ENCODE measurements at regions not wholly inside any gene's neighbourhood (a gene's known extent, or its start where the extent isn't known, plus 50 kb on each side); places are given as distances from the start of the nearest gene placed in this dataset.

- CTCF ChIA-PET = no interaction called here
- Histone ChIP-seq H3K27me3 (ENCODE audit: control insufficient read depth in 2 of 2, insufficient read depth in 2 of 2, low read length in 2 of 2) (no peaks in the 10 kb centered on the region), H2AFZ (ENCODE audit: low read depth, low read length) (no peak overlapping the region), H3K9me3 (replicated peaks; ENCODE audit: control insufficient read depth, insufficient read depth, low read length) (no peaks in the 10 kb centered on the region), H3K27ac (ENCODE audit: insufficient read depth, low read depth, low read length) (no peak overlapping the region), H3K36me3 (ENCODE audit: control insufficient read depth in 2 of 2, extremely low read depth in 1 of 2, insufficient read depth in 2 of 2, low read length in 2 of 2) (no peaks in the 10 kb centered on the region), H3K79me2 (ENCODE audit: control insufficient read depth, insufficient read depth, low read length) (no peaks in the 10 kb centered on the region), H3K4me2 (ENCODE audit: insufficient read depth, low read length) (no peak overlapping the region), H4K20me1 (replicated peaks; ENCODE audit: control insufficient read depth, extremely low read depth, insufficient read depth, low read length) (no peaks in the 10 kb centered on the region), H3K9me1 (replicated peaks; ENCODE audit: control insufficient read depth, extremely low read depth, insufficient read depth, low read length) (no peaks in the 10 kb centered on the region), H3K4me1 (ENCODE audit: control insufficient read depth, extremely low read depth, insufficient read depth, low read length) (no peaks in the 10 kb centered on the region), H3K9ac (replicated peaks; ENCODE audit: extremely low read depth, insufficient read depth, low read length) (no peak overlapping the region), H3K4me3 (replicated peaks in 1 of 3; ENCODE audit: insufficient read depth in 1 of 3, low read depth in 1 of 3, low read length in 3 of 3) (no peak overlapping the region)
- no peak for TF ChIP-seq MYC (IDR thresholded peaks at IDR 0.05; ENCODE audit: low read depth, low read length)
- POLR2A ChIA-PET = no interaction called here
- DNase-seq (ENCODE audit: low read depth, low spot score) (no peak), FAIRE-seq (no peak)
- BruUV-seq (replicated peaks) = no TSS peak
- intact Hi-C loops (cut with micrococcal nuclease) (no loop called here), dilution Hi-C loops (cut with MboI; ENCODE audit: extremely low pct_ligation_motif_present, low sequenced_read_pairs) (no loop called here)
Measured at GRCh38 chr5:162990856-162991497, 446.4 kb upstream of the CCNG1 start.

GRCh38 chr5:162995568-162995967 lies 441.8 kb upstream of the CCNG1 start:
- dilution Hi-C loops (cut with MboI; ENCODE audit: extremely low pct_ligation_motif_present, low sequenced_read_pairs) (no loop called here), intact Hi-C loops (cut with micrococcal nuclease) (no loop called here)
- ChIA-PET POLR2A (no interaction called here), CTCF (interaction anchor here (1.4 kb wide), 1 partner anchor 11 kb away, joined by 4 read pairs; no protein-coding TSS in a partner anchor)
- no peak for DNase-seq (ENCODE audit: low read depth, low spot score)
- Histone ChIP-seq H3K9me1 (replicated peaks; ENCODE audit: control insufficient read depth, extremely low read depth, insufficient read depth, low read length) (no peaks in the 10 kb centered on the region), H3K36me3 (ENCODE audit: control insufficient read depth in 2 of 2, extremely low read depth in 1 of 2, insufficient read depth in 2 of 2, low read length in 2 of 2) (no peaks in the 10 kb centered on the region), H3K4me1 (ENCODE audit: control insufficient read depth, extremely low read depth, insufficient read depth, low read length) (no peaks in the 10 kb centered on the region), H3K27me3 (ENCODE audit: control insufficient read depth in 2 of 2, insufficient read depth in 2 of 2, low read length in 2 of 2) (no peaks in the 10 kb centered on the region), H3K9me3 (replicated peaks; ENCODE audit: control insufficient read depth, insufficient read depth, low read length) (no peaks in the 10 kb centered on the region), H3K4me3 (replicated peaks in 1 of 3; ENCODE audit: insufficient read depth in 1 of 3, low read depth in 1 of 3, low read length in 3 of 3) (no peak overlapping the region), H4K20me1 (replicated peaks; ENCODE audit: control insufficient read depth, extremely low read depth, insufficient read depth, low read length) (no peaks in the 10 kb centered on the region), H3K4me2 (ENCODE audit: insufficient read depth, low read length) (no peak overlapping the region), H3K27ac (ENCODE audit: insufficient read depth, low read depth, low read length) (no peak overlapping the region), H3K79me2 (ENCODE audit: control insufficient read depth, insufficient read depth, low read length) (no peaks in the 10 kb centered on the region), H2AFZ (ENCODE audit: low read depth, low read length) (no peak overlapping the region), H3K9ac (replicated peaks; ENCODE audit: extremely low read depth, insufficient read depth, low read length) (no peak overlapping the region)
- TF ChIP-seq GATA2 (IDR thresholded peaks at IDR 0.05; ENCODE audit: insufficient read depth, insufficient read length, low read depth, low read length) (no peak), CTCF (IDR thresholded peaks at IDR 0.05; ENCODE audit: extremely low read depth in 1 of 2, insufficient read depth in 1 of 2, low read depth in 1 of 2, low read length in 2 of 2) (no peak)
- no TSS peak for BruUV-seq (replicated peaks)
- no peak for FAIRE-seq

Data from endothelial cell of umbilical vein (primary cell).